H54 (cell line): ENCODE measurements at regions not wholly inside any gene's neighbourhood (a gene's known extent, or its start where the extent isn't known, plus 50 kb on each side); places are given as distances from the start of the nearest gene placed in this dataset.

Experiments
- DNase-seq: peaks from one replicate; pipeline ENCODE4 v3.0.0; 2011; ENCODE audit warnings: low spot score, mixed read lengths; ENCODE audit not compliant: insufficient read length
- FAIRE-seq: peaks from 3 replicates; lab custom pipeline; 2011; peaks lifted over from hg19 to GRCh38; lab: Jason Lieb, UNC
- POLR2A ChIP-seq: IDR thresholded peaks from 2 replicates; pipeline ENCODE4 v1.6.1; 2011; ENCODE audit warnings: low read depth, mild to moderate bottlenecking, low read length

- DNase-seq (no peak), FAIRE-seq (no peak)
- TF ChIP-seq POLR2A, result no peak
Measured at GRCh38 chr9:12908895-12909294, 134.1 kb downstream of the LURAP1L start.

- DNase-seq, result no peak
- FAIRE-seq, result no peak
- no peak for TF ChIP-seq POLR2A
Measured at GRCh38 chr9:12915366-12915954, 140.6 kb downstream of the LURAP1L start.

- TF ChIP-seq POLR2A, result no peak
- DNase-seq, result no peak
- peak; percentile 33 for FAIRE-seq
Measured at GRCh38 chr9:12916042-12916441, 141.2 kb downstream of the LURAP1L start.

- DNase-seq (no peak), FAIRE-seq (no peak)
- no peak for TF ChIP-seq POLR2A
Measured at GRCh38 chr9:12920437-12920836, 145.6 kb downstream of the LURAP1L start.

- TF ChIP-seq POLR2A, result no peak
- FAIRE-seq, result no peak
Measured at GRCh38 chr9:12921621-12922020, 146.8 kb downstream of the LURAP1L start.

GRCh38 chr9:12922224-12922866 is 147.5 kb downstream of the LURAP1L start:
- no peak for TF ChIP-seq POLR2A
- no peak for FAIRE-seq
- DNase-seq, result no peak

More at GRCh38 chr9:12921621-12922020, 146.8 kb downstream of the LURAP1L start:
- DNase-seq, result no peak

GRCh38 chr9:12923468-12924009 is 148.7 kb downstream of the LURAP1L start:
- FAIRE-seq (no peak), DNase-seq (no peak)
- TF ChIP-seq POLR2A, result no peak

GRCh38 chr9:12930906-12931305 is 156.1 kb downstream of the LURAP1L start:
- peak; percentile 77 for FAIRE-seq
- no peak for DNase-seq
- no peak for TF ChIP-seq POLR2A

GRCh38 chr9:12933957-12934356 is 159.1 kb downstream of the LURAP1L start:
- DNase-seq (peak; percentile 7), FAIRE-seq (peak; percentile 93)
- no peak for TF ChIP-seq POLR2A

- no peak for DNase-seq
Measured at GRCh38 chr9:12934545-12935272, 159.9 kb downstream of the LURAP1L start.

GRCh38 chr9:12935714-12936113 is 160.9 kb downstream of the LURAP1L start:
- TF ChIP-seq POLR2A, result no peak

More at GRCh38 chr9:12934545-12935272, 159.9 kb downstream of the LURAP1L start:
- TF ChIP-seq POLR2A, result no peak
- peak; percentile 50 for FAIRE-seq

GRCh38 chr9:12954441-12954840 is 179.6 kb downstream of the LURAP1L start:
- no peak for DNase-seq
- FAIRE-seq, result no peak
- no peak for TF ChIP-seq POLR2A

More at GRCh38 chr9:12935714-12936113, 160.9 kb downstream of the LURAP1L start:
- DNase-seq (no peak), FAIRE-seq (no peak)

- no peak for TF ChIP-seq POLR2A
- DNase-seq, result no peak
- no peak for FAIRE-seq
Measured at GRCh38 chr9:12955510-12956163, 180.8 kb downstream of the LURAP1L start.
